Activated T-cell treated with anti-CD3 and anti-CD28 coated beads, Interleukin-2, amount 50 U/mL, for 72 hours (primary cell): ENCODE measurements at regions not wholly inside any gene's neighbourhood (a gene's known extent, or its start where the extent isn't known, plus 50 kb on each side); places are given as distances from the start of the nearest gene placed in this dataset.
A peak's percentile ranks its signal among the peaks of the same experiment; 100 is the strongest.
"Not testable (repeated sequence)": the region's sequence is repeated elsewhere in the genome, so short reads cannot be mapped to it uniquely, and the experiment has no call there.

Source experiments
- ATAC-seq, 2 donors: fragments of 150-1000 bp; cut with Tn5 transposase; replicated peaks in 1 of 2; 2 replicates each; pipeline ENCODE4 v1.10.0; 2021; ENCODE audit warnings: moderate library complexity in 2 of 2, mild to moderate bottlenecking in 1 of 2
- DNase-seq, 2 donors: peaks; one replicate each; pipeline ENCODE4 v3.0.0; 2021 to 2022; ENCODE audit warnings: mixed read lengths in 1 of 2
- H3K27ac Mint-ChIP-seq: one replicate; pipeline ENCODE4 v1.8.0; 2022; ENCODE audit warnings: mild to moderate bottlenecking, moderate library complexity, mixed read lengths
- H3K27me3 Mint-ChIP-seq: one replicate; pipeline ENCODE4 v1.8.0; 2022; ENCODE audit warnings: low read depth, mixed read lengths
- H3K36me3 Mint-ChIP-seq, 2 donors: one replicate each; pipeline ENCODE4 v1.8.0; 2022; ENCODE audit warnings: mixed read lengths in 2 of 2, mild to moderate bottlenecking in 1 of 2; ENCODE audit not compliant: insufficient read depth in 2 of 2
- H3K4me1 Mint-ChIP-seq: one replicate; pipeline ENCODE4 v1.8.0; 2022; ENCODE audit warnings: low read depth, mixed read lengths
- H3K4me3 Mint-ChIP-seq, 2 donors: one replicate each; pipeline ENCODE4 v1.8.0; 2022; ENCODE audit warnings: mild to moderate bottlenecking in 2 of 2, mixed read lengths in 2 of 2, moderate library complexity in 2 of 2
- H3K9me3 Mint-ChIP-seq, 2 donors: one replicate each; pipeline ENCODE4 v1.8.0; 2022; ENCODE audit warnings: mixed read lengths in 2 of 2

- ATAC-seq: peak; percentile 35 to 58
- H3K4me3 Mint-ChIP-seq: peak overlapping the region in 1 of 2 donors; percentile 20
- peaks cover 1 to 3% of the 10 kb centered on the region in 2 donors for H3K9me3 Mint-ChIP-seq
- H3K36me3 Mint-ChIP-seq: no peaks in the 10 kb centered on the region
- no peaks in the 10 kb centered on the region for H3K27me3 Mint-ChIP-seq
- H3K4me1 Mint-ChIP-seq: peaks cover 10% of the 10 kb centered on the region
- no peak overlapping the region for H3K27ac Mint-ChIP-seq
- no peak for DNase-seq
Observed at GRCh38 chr7:19928247-19928646, 154.8 kb upstream of the TMEM196 start.

GRCh38 chr7:19920705-19921104 is 147.3 kb upstream of the TMEM196 start:
- no peak for ATAC-seq
- Mint-ChIP-seq H3K9me3 (peaks cover 0 to 3% of the 10 kb centered on the region in 2 donors), H3K27me3 (no peaks in the 10 kb centered on the region), H3K4me3 (no peak overlapping the region), H3K36me3 (no peaks in the 10 kb centered on the region), H3K27ac (no peak overlapping the region), H3K4me1 (no peaks in the 10 kb centered on the region)
- no peak for DNase-seq

GRCh38 chr7:19920166-19920565 is 146.7 kb upstream of the TMEM196 start:
- Mint-ChIP-seq H3K4me1 (no peaks in the 10 kb centered on the region), H3K4me3 (no peak overlapping the region), H3K27ac (no peak overlapping the region), H3K27me3 (no peaks in the 10 kb centered on the region), H3K36me3 (no peaks in the 10 kb centered on the region), H3K9me3 (peaks cover 0 to 3% of the 10 kb centered on the region in 2 donors)
- no peak for ATAC-seq
- no peak for DNase-seq

GRCh38 chr7:19919261-19920095 is 146.1 kb upstream of the TMEM196 start:
- Mint-ChIP-seq H3K27ac (no peak overlapping the region), H3K36me3 (no peaks in the 10 kb centered on the region), H3K9me3 (peaks cover 0 to 3% of the 10 kb centered on the region in 2 donors), H3K4me1 (no peaks in the 10 kb centered on the region), H3K4me3 (no peak overlapping the region), H3K27me3 (no peaks in the 10 kb centered on the region)
- DNase-seq: no peak
- ATAC-seq: no peak

- H3K36me3 Mint-ChIP-seq: no peaks in the 10 kb centered on the region
- no peaks in the 10 kb centered on the region for H3K4me1 Mint-ChIP-seq
- no peak overlapping the region for H3K4me3 Mint-ChIP-seq
- no peak overlapping the region for H3K27ac Mint-ChIP-seq
- no peaks in the 10 kb centered on the region for H3K27me3 Mint-ChIP-seq
- no peak for DNase-seq
- no peak for ATAC-seq
- H3K9me3 Mint-ChIP-seq: no peaks in the 10 kb centered on the region
Observed at GRCh38 chr7:19916046-19916445, 142.6 kb upstream of the TMEM196 start.

GRCh38 chr7:19915596-19915995 is 142.2 kb upstream of the TMEM196 start:
- H3K27me3 Mint-ChIP-seq: no peaks in the 10 kb centered on the region
- ATAC-seq (no peak), DNase-seq (no peak)
- no peaks in the 10 kb centered on the region for H3K36me3 Mint-ChIP-seq
- H3K4me3 Mint-ChIP-seq: no peak overlapping the region
- H3K4me1 Mint-ChIP-seq: no peaks in the 10 kb centered on the region
- no peaks in the 10 kb centered on the region for H3K9me3 Mint-ChIP-seq
- no peak overlapping the region for H3K27ac Mint-ChIP-seq

- H3K9me3 Mint-ChIP-seq: no peaks in the 10 kb centered on the region
- no peak for DNase-seq
- H3K36me3 Mint-ChIP-seq: no peaks in the 10 kb centered on the region
- H3K27ac Mint-ChIP-seq: no peak overlapping the region
- ATAC-seq: no peak
- no peaks in the 10 kb centered on the region for H3K4me1 Mint-ChIP-seq
- no peaks in the 10 kb centered on the region for H3K27me3 Mint-ChIP-seq
- H3K4me3 Mint-ChIP-seq: no peak overlapping the region
Observed at GRCh38 chr7:19914866-19915265, 141.4 kb upstream of the TMEM196 start.

- no peak overlapping the region for H3K27ac Mint-ChIP-seq
- DNase-seq: no peak
- no peaks in the 10 kb centered on the region for H3K4me1 Mint-ChIP-seq
- H3K36me3 Mint-ChIP-seq: peaks cover under 1 to 3% of the 10 kb centered on the region in 2 donors
- H3K4me3 Mint-ChIP-seq: no peak overlapping the region
- H3K9me3 Mint-ChIP-seq: peaks cover 11% of the 10 kb centered on the region in 2 donors
- no peak for ATAC-seq
- no peaks in the 10 kb centered on the region for H3K27me3 Mint-ChIP-seq
Observed at GRCh38 chr7:19900118-19900517, 126.7 kb upstream of the TMEM196 start.

- ATAC-seq (no peak), DNase-seq (no peak)
- H3K27me3 Mint-ChIP-seq: no peaks in the 10 kb centered on the region
- H3K36me3 Mint-ChIP-seq: peaks cover 0 to 3% of the 10 kb centered on the region in 2 donors
- no peaks in the 10 kb centered on the region for H3K4me1 Mint-ChIP-seq
- peaks cover 8 to 11% of the 10 kb centered on the region in 2 donors for H3K9me3 Mint-ChIP-seq
- no peak overlapping the region for H3K27ac Mint-ChIP-seq
- H3K4me3 Mint-ChIP-seq: no peak overlapping the region
Observed at GRCh38 chr7:19899529-19899928, 126.1 kb upstream of the TMEM196 start.

- not testable (repeated sequence) for ATAC-seq
- H3K9me3 Mint-ChIP-seq: peaks cover 1 to 12% of the 10 kb centered on the region in 2 donors
Observed at GRCh38 chr7:19882893-19883292, 109.5 kb upstream of the TMEM196 start.

GRCh38 chr7:19872094-19872493 is 98.7 kb upstream of the TMEM196 start:
- Mint-ChIP-seq H3K4me3 (no peak overlapping the region), H3K4me1 (no peaks in the 10 kb centered on the region), H3K36me3 (no peaks in the 10 kb centered on the region), H3K9me3 (peaks cover 5 to 6% of the 10 kb centered on the region in 2 donors), H3K27ac (no peak overlapping the region), H3K27me3 (no peaks in the 10 kb centered on the region)
- DNase-seq (no peak), ATAC-seq (no peak)

More at GRCh38 chr7:19882893-19883292, 109.5 kb upstream of the TMEM196 start:
- H3K4me3 Mint-ChIP-seq, H3K36me3 Mint-ChIP-seq, H3K27ac Mint-ChIP-seq, H3K4me1 Mint-ChIP-seq, H3K27me3 Mint-ChIP-seq, DNase-seq: not testable (repeated sequence)

GRCh38 chr7:19871102-19871501 is 97.7 kb upstream of the TMEM196 start:
- no peaks in the 10 kb centered on the region for H3K36me3 Mint-ChIP-seq
- no peak overlapping the region for H3K27ac Mint-ChIP-seq
- ATAC-seq (no peak), DNase-seq (no peak)
- no peaks in the 10 kb centered on the region for H3K27me3 Mint-ChIP-seq
- H3K4me1 Mint-ChIP-seq: no peaks in the 10 kb centered on the region
- no peak overlapping the region for H3K4me3 Mint-ChIP-seq
- H3K9me3 Mint-ChIP-seq: peaks cover 4 to 6% of the 10 kb centered on the region in 2 donors

- ATAC-seq: no peak
- peaks cover 4 to 6% of the 10 kb centered on the region in 2 donors for H3K9me3 Mint-ChIP-seq
- no peak for DNase-seq
- H3K27me3 Mint-ChIP-seq: no peaks in the 10 kb centered on the region
- H3K27ac Mint-ChIP-seq: no peak overlapping the region
- no peaks in the 10 kb centered on the region for H3K36me3 Mint-ChIP-seq
- no peak overlapping the region for H3K4me3 Mint-ChIP-seq
- H3K4me1 Mint-ChIP-seq: no peaks in the 10 kb centered on the region
Observed at GRCh38 chr7:19869979-19870378, 96.6 kb upstream of the TMEM196 start.
